Transverse colon (tissue), 4 donors: ENCODE measurements at regions not wholly inside any gene's neighbourhood (a gene's known extent, or its start where the extent isn't known, plus 50 kb on each side); places are given as distances from the start of the nearest gene placed in this dataset.

Experiments
- DNase-seq: peaks from one replicate; pipeline ENCODE4 v3.0.0-alpha.2; 2019
- H3K27ac ChIP-seq, 4 donors: fragments of 200-600 bp; sonication (generic); 2 replicates each; pipeline ENCODE4 v1.5.1; 2016 to 2018; ENCODE audit warnings: inconsistent platforms in 4 of 4
- H3K27me3 ChIP-seq: fragments of 200-600 bp; sonication (generic); 2 replicates; pipeline ENCODE4 v1.5.1; 2017; ENCODE audit warnings: inconsistent platforms
- H3K36me3 ChIP-seq, 4 donors: fragments of 200-600 bp; sonication (generic); 2 replicates each; pipeline ENCODE4 v1.5.1; 2017 to 2019; ENCODE audit warnings: inconsistent platforms in 4 of 4
- H3K4me1 ChIP-seq, 4 donors: fragments of 200-600 bp; sonication (generic); 2 replicates each; pipeline ENCODE4 v1.5.1; 2017 to 2020; ENCODE audit warnings: inconsistent platforms in 4 of 4
- H3K4me3 ChIP-seq, 4 donors: fragments of 200-600 bp; sonication (generic); 1 replicate in 1 of 4; 2 replicates in 3 of 4; pipeline versions ENCODE4 v1.5.1 to v1.6.1; 2017 to 2019; ENCODE audit warnings: inconsistent platforms in 4 of 4
- H3K9me3 ChIP-seq, 2 donors: fragments of 200-600 bp; sonication (generic); 2 replicates each; pipeline ENCODE4 v1.5.1; 2017 to 2019; ENCODE audit warnings: inconsistent platforms in 2 of 2
- CTCF ChIP-seq, 5 experiments: fragments of 200-600 bp in 3 of 5; fragments of 450-650 bp in 2 of 5; sonication (generic) in 3 of 5; IDR thresholded peaks; 1 replicate in 2 of 5; 2 replicates in 3 of 5; pipeline ENCODE4 v1.5.1; 2016 to 2017; ENCODE audit warnings: antibody characterized with exemption in 5 of 5, inconsistent platforms in 3 of 5, mild to moderate bottlenecking in 2 of 5, moderate library complexity in 1 of 5
- EP300 ChIP-seq: sonication (generic); formaldehyde crosslinking; IDR thresholded peaks from one replicate; pipeline ENCODE4 v1.6.1; 2017; ENCODE audit warnings: antibody characterized with exemption, low read depth
- POLR2A ChIP-seq: fragments of 450-650 bp; IDR thresholded peaks from one replicate; pipeline ENCODE4 v1.6.1; 2016; ENCODE audit warnings: antibody characterized with exemption, mild to moderate bottlenecking, moderate library complexity
- POLR2AphosphoS5 ChIP-seq, 3 donors: sonication (generic); formaldehyde crosslinking; IDR thresholded peaks; one replicate each; pipeline ENCODE4 v1.6.1; 2016; ENCODE audit warnings: antibody characterized with exemption in 3 of 3
- WGBS, 2 donors: methylation state at CpG; one replicate each; pipeline ENCODE4 v1.1.5; 2018; ENCODE audit warnings: low coverage in 1 of 2; 5-methylcytosine and 5-hydroxymethylcytosine counted together
- in situ Hi-C, 4 donors: fragments of 200-750 bp; cut with MboI; loops; one replicate each; pipeline versions ENCODE4 v1.15.0 to v1.15.1; 2017; ENCODE audit warnings: low sequenced_read_pairs in 3 of 4, low pct_ligation_motif_present in 1 of 4, low pct_unique_long_range_greater_than_20kb in 1 of 4
- intact Hi-C: fragments of 100-400 bp; cut with DNase I; formaldehyde crosslinking; loops from one replicate; pipeline ENCODE4 v1.15.1; 2023; ENCODE audit warnings: low total_unique reads

- Histone ChIP-seq H3K4me1 (no peaks in the 10 kb centered on the region), H3K36me3 (no peaks in the 10 kb centered on the region), H3K27ac (no peak overlapping the region), H3K9me3 (peaks cover 0 to 4% of the 10 kb centered on the region in 2 donors), H3K4me3 (no peak overlapping the region), H3K27me3 (no peaks in the 10 kb centered on the region)
- TF ChIP-seq POLR2AphosphoS5 (IDR thresholded peaks at IDR 0.05) = no peak
- no peak for DNase-seq
- in situ Hi-C loops = no loop called here
- WGBS, 2 donors = 33 to 83% methylated on average over 1 to 2 of the region's 2 CpGs
- intact Hi-C loops = no loop called here
These were observed 903.7 kb upstream of the ADGRL3 start for GRCh38 chr4:60296386-60296785.

GRCh38 chr4:60313611-60314178 is 886.4 kb upstream of the ADGRL3 start:
- no peak for DNase-seq
- WGBS, 2 donors = 69 to 74% methylated on average over 2 of the region's 2 CpGs
- intact Hi-C loops (no loop called here), in situ Hi-C loops (no loop called here)
- Histone ChIP-seq H3K27ac (no peak overlapping the region), H3K4me3 (no peak overlapping the region), H3K36me3 (no peaks in the 10 kb centered on the region), H3K4me1 (no peaks in the 10 kb centered on the region), H3K27me3 (no peaks in the 10 kb centered on the region), H3K9me3 (no peaks in the 10 kb centered on the region)
- TF ChIP-seq EP300 (no peak), POLR2A (no peak), CTCF (IDR thresholded peaks at IDR 0.05) (no peak), POLR2AphosphoS5 (IDR thresholded peaks at IDR 0.05) (no peak)

GRCh38 chr4:60314416-60314815 is 885.7 kb upstream of the ADGRL3 start:
- in situ Hi-C loops = no loop called here
- no peaks in the 10 kb centered on the region for H3K4me1 ChIP-seq
- intact Hi-C loops = no loop called here
- no peaks in the 10 kb centered on the region for H3K36me3 ChIP-seq
- no peak for DNase-seq
- no peak overlapping the region for H3K27ac ChIP-seq
- 53 to 76% methylated on average over 4 of the region's 4 CpGs for WGBS, 2 donors
- TF ChIP-seq CTCF (IDR thresholded peaks at IDR 0.05) (no peak), EP300 (no peak), POLR2AphosphoS5 (IDR thresholded peaks at IDR 0.05) (no peak), POLR2A (no peak)
- no peaks in the 10 kb centered on the region for H3K27me3 ChIP-seq
- no peak overlapping the region for H3K4me3 ChIP-seq
- H3K9me3 ChIP-seq = no peaks in the 10 kb centered on the region

- Histone ChIP-seq H3K36me3 (no peaks in the 10 kb centered on the region), H3K27me3 (no peaks in the 10 kb centered on the region), H3K4me1 (no peaks in the 10 kb centered on the region), H3K27ac (no peak overlapping the region), H3K9me3 (no peaks in the 10 kb centered on the region), H3K4me3 (no peak overlapping the region)
- in situ Hi-C loops (no loop called here), intact Hi-C loops (no loop called here)
- no peak for DNase-seq
- TF ChIP-seq POLR2A = no peak
- no peak for TF ChIP-seq POLR2AphosphoS5 (IDR thresholded peaks at IDR 0.05)
- no peak for TF ChIP-seq EP300
- TF ChIP-seq CTCF (IDR thresholded peaks at IDR 0.05) = no peak
- WGBS, 2 donors = 77 to 100% methylated on average over 1 to 2 of the region's 2 CpGs
These were observed 884.5 kb upstream of the ADGRL3 start for GRCh38 chr4:60315586-60315985.

- TF ChIP-seq POLR2A = no peak
- no peak for TF ChIP-seq EP300
- TF ChIP-seq POLR2AphosphoS5 (IDR thresholded peaks at IDR 0.05) = no peak
- TF ChIP-seq CTCF (IDR thresholded peaks at IDR 0.05) = no peak
- WGBS, 2 donors = 77 to 90% methylated on average over 2 to 3 of the region's 3 CpGs
- H3K36me3 ChIP-seq = no peaks in the 10 kb centered on the region
- H3K4me3 ChIP-seq = no peak overlapping the region
- no peaks in the 10 kb centered on the region for H3K9me3 ChIP-seq
- no peak for DNase-seq
- H3K27me3 ChIP-seq = no peaks in the 10 kb centered on the region
- intact Hi-C loops (no loop called here), in situ Hi-C loops (no loop called here)
- H3K4me1 ChIP-seq = no peaks in the 10 kb centered on the region
- no peak overlapping the region for H3K27ac ChIP-seq
These were observed 873.4 kb upstream of the ADGRL3 start for GRCh38 chr4:60326735-60327134.
